Activated CD8-positive, alpha-beta T cell treated with anti-CD3 and anti-CD28 coated beads for 36 hours (primary cell): ENCODE measurements at regions not wholly inside any gene's neighbourhood (a gene's known extent, or its start where the extent isn't known, plus 50 kb on each side); places are given as distances from the start of the nearest gene placed in this dataset.

Source experiments
- ATAC-seq: fragments of 200-7000 bp; cut with Tn5 transposase; one replicate; pipeline ENCODE4 v1.10.0; 2021; ENCODE audit warnings: mild to moderate bottlenecking, moderate library complexity
- CTCF ChIA-PET: fragments of 350-600 bp; sonication (Branson Sonifier 250); formaldehyde crosslinking; loops from one replicate; lab custom pipeline; 2021; ENCODE audit warnings: antibody characterized with exemption; lab: Charles Lee
- POLR2A ChIA-PET: fragments of 350-600 bp; sonication (Branson Sonifier 250); formaldehyde crosslinking; loops from one replicate; lab custom pipeline; 2021; ENCODE audit warnings: antibody characterized with exemption; lab: Charles Lee
- DNase-seq: peaks from one replicate; pipeline ENCODE4 v3.0.0-alpha.2; 2020
- H3K27ac Mint-ChIP-seq: one replicate; pipeline ENCODE4 v1.8.0; 2021; ENCODE audit warnings: mild to moderate bottlenecking, mixed read lengths
- H3K27me3 Mint-ChIP-seq: one replicate; pipeline ENCODE4 v1.8.0; 2021; ENCODE audit warnings: mixed read lengths
- H3K36me3 Mint-ChIP-seq: one replicate; pipeline ENCODE4 v1.8.0; 2021; ENCODE audit warnings: low read depth, mixed read lengths
- H3K4me1 Mint-ChIP-seq: one replicate; pipeline ENCODE4 v1.8.0; 2021; ENCODE audit warnings: low read depth, mixed read lengths
- H3K4me3 Mint-ChIP-seq: one replicate; pipeline ENCODE4 v1.8.0; 2021; ENCODE audit warnings: mild to moderate bottlenecking, moderate library complexity, mixed read lengths
- H3K9me3 Mint-ChIP-seq: one replicate; pipeline ENCODE4 v1.8.0; 2021; ENCODE audit warnings: mixed read lengths
- intact Hi-C: fragments of 100-400 bp; cut with micrococcal nuclease; formaldehyde crosslinking; loops from one replicate; pipeline ENCODE4 v1.10.0; 2022
- TF ChIP-seq, protein P1 (sequence below): fragments of 200-600 bp; IDR thresholded peaks from one replicate; pipeline ENCODE4 v1.8.0; 2022; ENCODE audit warnings: antibody characterized with exemption, mild to moderate bottlenecking

- no peak overlapping the region for H3K4me3 Mint-ChIP-seq
- TF ChIP-seq, protein P1, sequence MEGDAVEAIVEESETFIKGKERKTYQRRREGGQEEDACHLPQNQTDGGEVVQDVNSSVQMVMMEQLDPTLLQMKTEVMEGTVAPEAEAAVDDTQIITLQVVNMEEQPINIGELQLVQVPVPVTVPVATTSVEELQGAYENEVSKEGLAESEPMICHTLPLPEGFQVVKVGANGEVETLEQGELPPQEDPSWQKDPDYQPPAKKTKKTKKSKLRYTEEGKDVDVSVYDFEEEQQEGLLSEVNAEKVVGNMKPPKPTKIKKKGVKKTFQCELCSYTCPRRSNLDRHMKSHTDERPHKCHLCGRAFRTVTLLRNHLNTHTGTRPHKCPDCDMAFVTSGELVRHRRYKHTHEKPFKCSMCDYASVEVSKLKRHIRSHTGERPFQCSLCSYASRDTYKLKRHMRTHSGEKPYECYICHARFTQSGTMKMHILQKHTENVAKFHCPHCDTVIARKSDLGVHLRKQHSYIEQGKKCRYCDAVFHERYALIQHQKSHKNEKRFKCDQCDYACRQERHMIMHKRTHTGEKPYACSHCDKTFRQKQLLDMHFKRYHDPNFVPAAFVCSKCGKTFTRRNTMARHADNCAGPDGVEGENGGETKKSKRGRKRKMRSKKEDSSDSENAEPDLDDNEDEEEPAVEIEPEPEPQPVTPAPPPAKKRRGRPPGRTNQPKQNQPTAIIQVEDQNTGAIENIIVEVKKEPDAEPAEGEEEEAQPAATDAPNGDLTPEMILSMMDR: no peak
- ATAC-seq (no peak), DNase-seq (no peak)
- POLR2A ChIA-PET: no interaction called here
- H3K36me3 Mint-ChIP-seq: no peaks in the 10 kb centered on the region
- H3K27ac Mint-ChIP-seq: no peak overlapping the region
- no peaks in the 10 kb centered on the region for H3K9me3 Mint-ChIP-seq
- H3K27me3 Mint-ChIP-seq: peaks cover 4% of the 10 kb centered on the region
- H3K4me1 Mint-ChIP-seq: no peaks in the 10 kb centered on the region
- intact Hi-C loops: no loop called here
- CTCF ChIA-PET: no interaction called here
Observed at GRCh38 chrX:51024106-51024696, 113.7 kb downstream of the BMP15 start.

DNA sequence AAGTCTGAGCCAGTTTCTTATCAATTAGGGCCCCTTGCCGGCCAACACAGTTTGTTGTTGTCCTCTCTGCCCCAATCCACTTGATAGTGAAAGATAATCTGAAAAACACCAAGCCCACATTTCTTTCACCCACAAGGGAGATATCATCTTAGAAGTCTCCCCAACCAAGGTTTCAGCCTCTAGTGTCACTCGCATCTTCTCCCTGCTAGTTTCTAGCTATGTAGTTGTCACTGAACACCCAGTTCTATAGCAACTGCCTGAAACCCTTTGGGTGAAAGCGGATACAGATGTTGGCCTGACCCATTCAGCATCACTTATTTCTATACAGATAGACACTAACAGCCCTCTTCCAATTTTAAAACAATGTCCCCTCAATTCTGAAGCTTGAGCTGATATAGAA lies 116.3 kb downstream of the BMP15 start:
- no peak for DNase-seq
- H3K4me3 Mint-ChIP-seq: no peak overlapping the region

GRCh38 chrX:51035746-51036145 lies 125.2 kb downstream of the BMP15 start:
- no peaks in the 10 kb centered on the region for H3K4me1 Mint-ChIP-seq
- CTCF ChIA-PET: no interaction called here
- ATAC-seq: no peak

More for the DNA sequence above, 116.3 kb downstream of the BMP15 start:
- Mint-ChIP-seq H3K9me3 (no peaks in the 10 kb centered on the region), H3K27me3 (no peaks in the 10 kb centered on the region), H3K4me1 (no peaks in the 10 kb centered on the region), H3K36me3 (no peaks in the 10 kb centered on the region), H3K27ac (no peak overlapping the region)
- ATAC-seq: no peak
- intact Hi-C loops: no loop called here
- TF ChIP-seq, protein P1: no peak
- ChIA-PET CTCF (no interaction called here), POLR2A (no interaction called here)

DNA sequence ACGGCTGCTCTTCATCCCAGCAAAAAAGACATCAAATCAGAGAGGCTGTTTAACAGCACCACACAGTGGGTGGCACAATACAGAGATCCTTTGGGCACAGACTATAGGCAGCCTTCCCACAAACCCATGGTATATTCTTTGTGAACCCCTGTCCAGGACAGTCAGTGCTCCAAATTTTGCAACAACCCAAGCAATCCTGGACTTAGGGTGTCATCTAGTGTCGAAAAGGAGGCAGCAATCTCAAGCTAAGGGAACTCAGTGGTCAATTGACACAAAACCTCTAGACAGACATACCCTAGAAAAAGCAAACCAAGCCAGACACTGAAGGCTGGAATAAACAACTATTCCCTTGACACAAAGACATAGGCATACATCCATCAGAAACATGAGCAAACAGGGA lies 137.4 kb downstream of the BMP15 start:
- Mint-ChIP-seq H3K4me1 (no peaks in the 10 kb centered on the region), H3K9me3 (no peaks in the 10 kb centered on the region), H3K27ac (no peak overlapping the region), H3K27me3 (peaks cover 2% of the 10 kb centered on the region), H3K36me3 (no peaks in the 10 kb centered on the region), H3K4me3 (no peak overlapping the region)
- ChIA-PET CTCF (no interaction called here), POLR2A (no interaction called here)
- no peak for ATAC-seq
- DNase-seq: no peak
- TF ChIP-seq, protein P1: no peak
- intact Hi-C loops: no loop called here

More at GRCh38 chrX:51035746-51036145, 125.2 kb downstream of the BMP15 start:
- no peak for DNase-seq
- intact Hi-C loops: no loop called here
- Mint-ChIP-seq H3K9me3 (no peaks in the 10 kb centered on the region), H3K27ac (no peak overlapping the region), H3K36me3 (no peaks in the 10 kb centered on the region), H3K27me3 (peaks cover 3% of the 10 kb centered on the region), H3K4me3 (no peak overlapping the region)
- TF ChIP-seq, protein P1: no peak
- POLR2A ChIA-PET: no interaction called here

DNA sequence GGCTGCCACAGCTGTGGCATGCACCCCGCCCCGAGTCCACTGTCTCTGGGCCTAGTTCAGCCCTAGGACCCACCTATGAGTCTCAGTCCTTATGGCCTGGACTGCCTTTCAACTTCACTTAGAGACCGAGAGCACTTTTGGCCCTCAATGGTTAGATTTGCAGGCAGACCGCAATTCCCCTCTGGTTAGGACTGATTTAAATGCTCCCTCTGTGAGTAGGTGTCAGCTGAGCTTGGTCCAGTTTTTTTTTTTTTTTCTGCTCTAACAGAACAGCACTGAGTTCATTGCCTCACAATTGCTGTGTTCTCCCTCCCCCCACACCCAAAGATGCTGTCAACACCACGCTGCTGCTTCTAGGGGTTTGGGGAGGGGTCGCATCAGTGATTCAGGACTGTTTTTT lies 143.2 kb downstream of the BMP15 start:
- TF ChIP-seq, protein P1: no peak
- no peak for DNase-seq
- no peaks in the 10 kb centered on the region for H3K4me1 Mint-ChIP-seq
- CTCF ChIA-PET: no interaction called here
- no peak overlapping the region for H3K4me3 Mint-ChIP-seq
- H3K9me3 Mint-ChIP-seq: no peaks in the 10 kb centered on the region
- no peak for ATAC-seq
- H3K27me3 Mint-ChIP-seq: no peaks in the 10 kb centered on the region
- POLR2A ChIA-PET: no interaction called here
- intact Hi-C loops: no loop called here
- no peak overlapping the region for H3K27ac Mint-ChIP-seq
- H3K36me3 Mint-ChIP-seq: no peaks in the 10 kb centered on the region
